CD14-positive monocyte (primary cell): ENCODE measurements at regions not wholly inside any gene's neighbourhood (a gene's known extent, or its start where the extent isn't known, plus 50 kb on each side); places are given as distances from the start of the nearest gene placed in this dataset.

Experiments used
- DNase-seq, 3 donors: peaks; one replicate each; pipeline ENCODE4 v3.0.0-alpha.2; 2011 to 2022
- H2AFZ ChIP-seq: 2 replicates; pipeline ENCODE4 v1.6.0; 2012; ENCODE audit warnings: mild to moderate bottlenecking, low read depth, low read length, inconsistent platforms; ENCODE audit not compliant: insufficient read depth, poor library complexity, severe bottlenecking
- H3K27ac ChIP-seq, 2 donors: 1 replicate in 1 of 2; 2 replicates in 1 of 2; pipeline ENCODE4 v1.5.1; 2012 to 2013; ENCODE audit warnings: low read length in 2 of 2, control low read depth in 1 of 2, inconsistent platforms in 1 of 2, low read depth in 1 of 2, mild to moderate bottlenecking in 1 of 2
- H3K27me3 ChIP-seq, 2 donors: one replicate each; pipeline versions ENCODE4 v1.6.0 to v1.6.1; 2011 to 2013; ENCODE audit warnings: low read length in 2 of 2; ENCODE audit not compliant: control insufficient read depth in 2 of 2, insufficient read depth in 2 of 2
- H3K36me3 ChIP-seq, 2 donors: replicated peaks in 1 of 2; 1 replicate in 1 of 2; 2 replicates in 1 of 2; pipeline versions ENCODE4 v1.5.1 to v1.6.1; 2012 to 2013; ENCODE audit warnings: low read length in 2 of 2, control low read depth in 1 of 2, inconsistent platforms in 1 of 2, mild to moderate bottlenecking in 1 of 2; ENCODE audit not compliant: insufficient read depth in 2 of 2, control insufficient read depth in 1 of 2
- H3K4me1 ChIP-seq, 2 donors: 1 replicate in 1 of 2; 2 replicates in 1 of 2; pipeline versions ENCODE4 v1.5.1 to v1.6.1; 2012 to 2013; ENCODE audit warnings: low read length in 2 of 2, control low read depth in 1 of 2, inconsistent platforms in 1 of 2, mild to moderate bottlenecking in 1 of 2, moderate library complexity in 1 of 2; ENCODE audit not compliant: insufficient read depth in 2 of 2, control insufficient read depth in 1 of 2
- H3K4me2 ChIP-seq: replicated peaks from 2 replicates; pipeline ENCODE3; 2012; ENCODE audit warnings: low read length, moderate library complexity, mild to moderate bottlenecking; ENCODE audit not compliant: poor library complexity, severe bottlenecking; ENCODE audit errors: extremely low read depth
- H3K4me3 ChIP-seq, 3 experiments: fragments of 200-600 bp in 1 of 3; sonication (generic) in 1 of 3; replicated peaks in 1 of 3; 1 replicate in 2 of 3; 2 replicates in 1 of 3; pipeline ENCODE4 v1.5.1; 2011 to 2013; ENCODE audit warnings: low read length in 3 of 3, mild to moderate bottlenecking in 3 of 3, control low read depth in 2 of 3, low read depth in 2 of 3, inconsistent platforms in 1 of 3, moderate library complexity in 1 of 3
- H3K79me2 ChIP-seq: 2 replicates; pipeline ENCODE4 v1.6.0; 2012; ENCODE audit warnings: mild to moderate bottlenecking, control low read depth, inconsistent platforms, low read length, moderate library complexity; ENCODE audit not compliant: insufficient read depth
- H3K9ac ChIP-seq: 2 replicates; pipeline ENCODE4 v1.6.0; 2017; ENCODE audit warnings: low read length, mild to moderate bottlenecking; ENCODE audit not compliant: insufficient read depth, poor library complexity, severe bottlenecking
- H3K9me3 ChIP-seq, 2 donors: replicated peaks in 1 of 2; 1 replicate in 1 of 2; 2 replicates in 1 of 2; pipeline versions ENCODE4 v1.5.1 to v1.6.1; 2012 to 2013; ENCODE audit warnings: low read length in 2 of 2, control low read depth in 1 of 2; ENCODE audit not compliant: control insufficient read depth in 1 of 2, insufficient read depth in 1 of 2
- H4K20me1 ChIP-seq: 2 replicates; pipeline ENCODE4 v1.6.0; 2012; ENCODE audit warnings: mild to moderate bottlenecking, low read length, control low read depth, moderate library complexity; ENCODE audit not compliant: insufficient read depth
- H3K27ac Mint-ChIP-seq, 7 donors: one replicate each; pipeline ENCODE4 v1.8.0; 2020; ENCODE audit warnings: mild to moderate bottlenecking in 7 of 7, mixed read lengths in 7 of 7, moderate library complexity in 6 of 7, inconsistent platforms in 2 of 7
- H3K27me3 Mint-ChIP-seq, 3 donors: one replicate each; pipeline ENCODE4 v1.8.0; 2021 to 2022; ENCODE audit warnings: low read depth in 3 of 3, mild to moderate bottlenecking in 3 of 3, mixed read lengths in 3 of 3, moderate library complexity in 3 of 3, inconsistent platforms in 1 of 3
- H3K36me3 Mint-ChIP-seq, 2 donors: one replicate each; pipeline ENCODE4 v1.8.0; 2020; ENCODE audit warnings: mixed read lengths in 2 of 2, inconsistent platforms in 1 of 2, mild to moderate bottlenecking in 1 of 2
- H3K4me1 Mint-ChIP-seq: one replicate; pipeline ENCODE4 v1.8.0; 2020; ENCODE audit warnings: mild to moderate bottlenecking, mixed read lengths
- H3K4me3 Mint-ChIP-seq, 2 donors: one replicate each; pipeline ENCODE4 v1.8.0; 2020; ENCODE audit warnings: mild to moderate bottlenecking in 2 of 2, mixed read lengths in 2 of 2, moderate library complexity in 1 of 2
- H3K9me3 Mint-ChIP-seq, 7 donors: one replicate each; pipeline ENCODE4 v1.8.0; 2020 to 2022; ENCODE audit warnings: mixed read lengths in 7 of 7, mild to moderate bottlenecking in 6 of 7, moderate library complexity in 6 of 7, inconsistent platforms in 2 of 7
- CTCF ChIP-seq: fragments of 200-600 bp; IDR thresholded peaks from one replicate; pipeline ENCODE4 v1.8.0; 2022; ENCODE audit warnings: antibody characterized with exemption, mild to moderate bottlenecking
- WGBS: methylation state at CpG from one replicate; pipeline ENCODE4 v1.1.5; 2013; ENCODE audit warnings: missing lambda C conversion rate; ENCODE audit not compliant: insufficient coverage; 5-methylcytosine and 5-hydroxymethylcytosine counted together
- intact Hi-C, 2 donors: fragments of 100-400 bp; cut with micrococcal nuclease; formaldehyde crosslinking; loops; one replicate each; pipeline versions ENCODE4 v1.15.0 to v1.15.1; 2023

- H3K27me3 Mint-ChIP-seq = peaks cover 1 to 4% (median 2%) of the 10 kb centered on the region in 3 donors
- H3K27me3 ChIP-seq = no peaks in the 10 kb centered on the region
- no peak for TF ChIP-seq CTCF
- H3K4me3 ChIP-seq = no peak overlapping the region
- H3K36me3 Mint-ChIP-seq = peaks cover 0 to 3% of the 10 kb centered on the region in 2 donors
- no peaks in the 10 kb centered on the region for H3K79me2 ChIP-seq
- no peaks in the 10 kb centered on the region for H3K36me3 ChIP-seq
- no peak overlapping the region for H2AFZ ChIP-seq
- no peaks in the 10 kb centered on the region for H4K20me1 ChIP-seq
- WGBS = 63% methylated on average over 4 of the region's 7 CpGs
- peaks cover 4% of the 10 kb centered on the region for H3K4me1 Mint-ChIP-seq
- H3K27ac Mint-ChIP-seq = no peak overlapping the region
- no peak overlapping the region for H3K27ac ChIP-seq
- H3K9me3 Mint-ChIP-seq = peaks cover 0 to 2% (median 0%) of the 10 kb centered on the region in 7 donors
- no peaks in the 10 kb centered on the region for H3K9me3 ChIP-seq
- no peak overlapping the region for H3K4me3 Mint-ChIP-seq
- no peak overlapping the region for H3K4me2 ChIP-seq
- intact Hi-C loops = no loop called here
- DNase-seq = peak in 1 of 3 donors; percentile 2
- no peak overlapping the region for H3K9ac ChIP-seq
- H3K4me1 ChIP-seq = no peaks in the 10 kb centered on the region
These were observed 264.4 kb downstream of the SKAP2 start for GRCh38 chr7:26599982-26600381.

- no peaks in the 10 kb centered on the region for H3K36me3 ChIP-seq
- no peak for TF ChIP-seq CTCF
These were observed 264.0 kb downstream of the SKAP2 start for GRCh38 chr7:26600411-26600810.

More at GRCh38 chr7:26600411-26600810, 264.0 kb downstream of the SKAP2 start:
- Mint-ChIP-seq H3K4me3 (no peak overlapping the region), H3K27me3 (peaks cover 1 to 4% (median 2%) of the 10 kb centered on the region in 3 donors), H3K27ac (no peak overlapping the region), H3K4me1 (peaks cover 4% of the 10 kb centered on the region), H3K36me3 (peaks cover 0 to 3% of the 10 kb centered on the region in 2 donors), H3K9me3 (peaks cover 0 to 2% (median 0%) of the 10 kb centered on the region in 7 donors)
- Histone ChIP-seq H3K4me1 (no peaks in the 10 kb centered on the region), H3K4me3 (no peak overlapping the region), H3K9ac (no peak overlapping the region), H3K4me2 (no peak overlapping the region), H3K9me3 (no peaks in the 10 kb centered on the region), H4K20me1 (no peaks in the 10 kb centered on the region), H2AFZ (no peak overlapping the region), H3K27ac (no peak overlapping the region), H3K27me3 (no peaks in the 10 kb centered on the region), H3K79me2 (no peaks in the 10 kb centered on the region)
- WGBS = no CpG with 5 or more reads among the region's 3 CpGs
- no peak for DNase-seq
- intact Hi-C loops = no loop called here
